OCI-LY3 (cell line): ENCODE measurements at regions not wholly inside any gene's neighbourhood (a gene's known extent, or its start where the extent isn't known, plus 50 kb on each side); places are given as distances from the start of the nearest gene placed in this dataset.

Source experiments
- EZH2phosphoT487 ChIP-seq: fragments of 200-600 bp; shearing (Covaris generic); IDR thresholded peaks from 2 replicates; pipeline ENCODE4 v1.6.1; 2018; ENCODE audit warnings: antibody characterized with exemption, mixed run types, low read depth
- TF ChIP-seq, protein P1 (sequence below): fragments of 200-600, 300-600 bp; sonication (generic); IDR thresholded peaks from 2 replicates; pipeline ENCODE4 v1.5.1; 2014; ENCODE audit warnings: antibody characterized with exemption, low read length, low read depth

DNA sequence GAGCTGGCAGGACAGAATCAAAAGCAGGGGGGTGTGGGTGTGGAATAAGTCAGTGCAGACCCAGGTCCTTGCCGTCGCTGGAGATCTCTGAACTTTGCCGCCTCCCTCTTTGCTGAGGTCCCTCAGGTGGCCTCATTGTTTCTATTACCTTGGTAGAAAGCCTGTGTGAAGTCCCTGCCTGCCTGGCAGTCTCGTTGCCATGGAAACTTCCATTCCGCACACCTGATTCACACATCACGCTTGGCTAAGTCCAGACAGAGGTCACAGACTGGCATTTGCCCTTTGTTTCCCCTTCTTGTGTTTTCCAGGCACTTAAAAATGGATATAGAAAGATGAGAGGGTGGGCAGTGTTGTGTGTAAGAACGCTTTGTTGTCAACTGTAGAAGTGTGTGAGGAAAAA is 260.6 kb downstream of the PRL start:
- TF ChIP-seq, protein P1, sequence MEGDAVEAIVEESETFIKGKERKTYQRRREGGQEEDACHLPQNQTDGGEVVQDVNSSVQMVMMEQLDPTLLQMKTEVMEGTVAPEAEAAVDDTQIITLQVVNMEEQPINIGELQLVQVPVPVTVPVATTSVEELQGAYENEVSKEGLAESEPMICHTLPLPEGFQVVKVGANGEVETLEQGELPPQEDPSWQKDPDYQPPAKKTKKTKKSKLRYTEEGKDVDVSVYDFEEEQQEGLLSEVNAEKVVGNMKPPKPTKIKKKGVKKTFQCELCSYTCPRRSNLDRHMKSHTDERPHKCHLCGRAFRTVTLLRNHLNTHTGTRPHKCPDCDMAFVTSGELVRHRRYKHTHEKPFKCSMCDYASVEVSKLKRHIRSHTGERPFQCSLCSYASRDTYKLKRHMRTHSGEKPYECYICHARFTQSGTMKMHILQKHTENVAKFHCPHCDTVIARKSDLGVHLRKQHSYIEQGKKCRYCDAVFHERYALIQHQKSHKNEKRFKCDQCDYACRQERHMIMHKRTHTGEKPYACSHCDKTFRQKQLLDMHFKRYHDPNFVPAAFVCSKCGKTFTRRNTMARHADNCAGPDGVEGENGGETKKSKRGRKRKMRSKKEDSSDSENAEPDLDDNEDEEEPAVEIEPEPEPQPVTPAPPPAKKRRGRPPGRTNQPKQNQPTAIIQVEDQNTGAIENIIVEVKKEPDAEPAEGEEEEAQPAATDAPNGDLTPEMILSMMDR, result no peak
- TF ChIP-seq EZH2phosphoT487, result no peak
